ENCODE measurements at regions not wholly inside any gene's neighbourhood (a gene's known extent, or its start where the extent isn't known, plus 50 kb on each side); places are given as distances from the start of the nearest gene placed in this dataset.

GRCh38 chr17:65290056-65290455 is 152.9 kb downstream of the RGS9 start:
- H3K27me3 ChIP-seq (ENCODE audit: control insufficient read depth, insufficient read depth, low read length): no peaks in the 10 kb centered on the region
- DNase-seq: no peak
- H3K4me1 ChIP-seq (ENCODE audit: control insufficient read depth in 2 of 3, insufficient read depth in 2 of 3, low read depth in 1 of 3, low read length in 3 of 3): peaks cover 0 to 2% (median 0%) of the 10 kb centered on the region in 3 donors
- H3K27ac ChIP-seq (ENCODE audit: low read depth in 2 of 2, low read length in 2 of 2): no peak overlapping the region
- intact Hi-C loops (cut with DNase I): no loop called here
- H3K4me3 ChIP-seq (ENCODE audit: low read length in 3 of 3): no peak overlapping the region
- FAIRE-seq: no peak
- TF ChIP-seq CTCF (IDR thresholded peaks at IDR 0.05; ENCODE audit: borderline replicate concordance, extremely low read depth, insufficient read depth): no peak
- H3K9ac ChIP-seq (ENCODE audit: low read length in 3 of 3): no peak overlapping the region
- no peaks in the 10 kb centered on the region for H3K9me3 ChIP-seq (ENCODE audit: control insufficient read depth in 2 of 3, insufficient read depth in 1 of 3, low read length in 3 of 3)
- no peaks in the 10 kb centered on the region for H3K36me3 ChIP-seq (ENCODE audit: control insufficient read depth in 2 of 3, insufficient read depth in 3 of 3, low read length in 3 of 3)

- intact Hi-C loops (cut with DNase I): no loop called here
- no peak for TF ChIP-seq CTCF (IDR thresholded peaks at IDR 0.05; ENCODE audit: borderline replicate concordance, extremely low read depth, insufficient read depth)
- no peak overlapping the region for H3K4me3 ChIP-seq (ENCODE audit: low read length in 3 of 3)
- no peaks in the 10 kb centered on the region for H3K4me1 ChIP-seq (ENCODE audit: control insufficient read depth in 2 of 3, insufficient read depth in 2 of 3, low read depth in 1 of 3, low read length in 3 of 3)
- DNase-seq: peak in 2 of 5 donors; percentile 19 to 43
- no peak overlapping the region for H3K27ac ChIP-seq (ENCODE audit: low read depth in 2 of 2, low read length in 2 of 2)
- no peaks in the 10 kb centered on the region for H3K36me3 ChIP-seq (ENCODE audit: control insufficient read depth in 2 of 3, insufficient read depth in 3 of 3, low read length in 3 of 3)
- FAIRE-seq: no peak
- no peak overlapping the region for H3K9ac ChIP-seq (ENCODE audit: low read length in 3 of 3)
- no peaks in the 10 kb centered on the region for H3K27me3 ChIP-seq (ENCODE audit: control insufficient read depth, insufficient read depth, low read length)
- H3K9me3 ChIP-seq (ENCODE audit: control insufficient read depth in 2 of 3, insufficient read depth in 1 of 3, low read length in 3 of 3): peaks cover 0 to 5% (median 0%) of the 10 kb centered on the region in 3 donors
Observed at GRCh38 chr17:65287040-65287439, 149.9 kb downstream of the RGS9 start.

GRCh38 chr17:65283704-65284103 is 146.5 kb downstream of the RGS9 start:
- no peak overlapping the region for H3K4me3 ChIP-seq (ENCODE audit: low read length in 3 of 3)
- no peak for DNase-seq
- FAIRE-seq: no peak
- no peaks in the 10 kb centered on the region for H3K36me3 ChIP-seq (ENCODE audit: control insufficient read depth in 2 of 3, insufficient read depth in 3 of 3, low read length in 3 of 3)
- no peak for TF ChIP-seq CTCF (IDR thresholded peaks at IDR 0.05; ENCODE audit: borderline replicate concordance, extremely low read depth, insufficient read depth)
- no peak overlapping the region for H3K9ac ChIP-seq (ENCODE audit: low read length in 3 of 3)
- H3K4me1 ChIP-seq (ENCODE audit: control insufficient read depth in 2 of 3, insufficient read depth in 2 of 3, low read depth in 1 of 3, low read length in 3 of 3): no peaks in the 10 kb centered on the region
- H3K27ac ChIP-seq (ENCODE audit: low read depth in 2 of 2, low read length in 2 of 2): no peak overlapping the region
- intact Hi-C loops (cut with DNase I): no loop called here
- H3K27me3 ChIP-seq (ENCODE audit: control insufficient read depth, insufficient read depth, low read length): no peaks in the 10 kb centered on the region
- H3K9me3 ChIP-seq (ENCODE audit: control insufficient read depth in 2 of 3, insufficient read depth in 1 of 3, low read length in 3 of 3): peaks cover 0 to 5% (median 0%) of the 10 kb centered on the region in 3 donors

DNA sequence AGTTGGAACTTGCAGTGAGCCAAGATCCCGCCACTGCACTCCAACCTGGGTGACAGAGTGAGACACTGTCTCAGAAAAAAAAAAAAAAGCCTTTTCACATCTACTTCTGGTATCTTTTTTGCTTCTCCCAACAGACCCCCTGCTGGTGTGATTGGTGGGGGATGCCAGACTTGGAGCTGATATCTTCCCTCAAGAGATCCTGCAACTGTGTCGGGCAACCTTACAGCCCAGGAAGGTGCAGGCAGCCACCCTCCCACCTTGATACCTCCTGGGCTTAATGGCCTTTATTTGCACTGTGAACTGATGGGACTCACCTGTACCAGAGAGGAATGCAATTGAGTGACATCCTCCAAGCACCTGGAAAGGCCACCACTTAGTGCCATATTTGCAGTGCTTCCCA is 142.3 kb downstream of the RGS9 start:
- Histone ChIP-seq H3K4me1 (ENCODE audit: control insufficient read depth in 2 of 3, insufficient read depth in 2 of 3, low read depth in 1 of 3, low read length in 3 of 3) (no peaks in the 10 kb centered on the region), H3K4me3 (ENCODE audit: low read length in 3 of 3) (no peak overlapping the region), H3K27ac (ENCODE audit: low read depth in 2 of 2, low read length in 2 of 2) (no peak overlapping the region), H3K27me3 (ENCODE audit: control insufficient read depth, insufficient read depth, low read length) (no peaks in the 10 kb centered on the region), H3K9me3 (ENCODE audit: control insufficient read depth in 2 of 3, insufficient read depth in 1 of 3, low read length in 3 of 3) (peaks cover 0 to 5% (median 0%) of the 10 kb centered on the region in 3 donors), H3K9ac (ENCODE audit: low read length in 3 of 3) (no peak overlapping the region), H3K36me3 (ENCODE audit: control insufficient read depth in 2 of 3, insufficient read depth in 3 of 3, low read length in 3 of 3) (no peaks in the 10 kb centered on the region)
- TF ChIP-seq CTCF (IDR thresholded peaks at IDR 0.05; ENCODE audit: borderline replicate concordance, extremely low read depth, insufficient read depth): no peak
- no peak for FAIRE-seq
- intact Hi-C loops (cut with DNase I): no loop called here
- DNase-seq: no peak
